PFSK-1 (cell line): ENCODE measurements at regions not wholly inside any gene's neighbourhood (a gene's known extent, or its start where the extent isn't known, plus 50 kb on each side); places are given as distances from the start of the nearest gene placed in this dataset.

Source experiments
- FOXP2 ChIP-seq: optimal IDR thresholded peaks from 2 replicates; pipeline ENCODE3; 2011; ENCODE audit warnings: borderline replicate concordance, control low read depth, inconsistent platforms; ENCODE audit not compliant: insufficient read depth; ENCODE audit errors: extremely low read length, extremely low read depth
- POLR2AphosphoS5 ChIP-seq: IDR thresholded peaks from 2 replicates; pipeline ENCODE4 v1.6.1; 2012; ENCODE audit warnings: low read depth, mild to moderate bottlenecking, control low read depth, low read length, moderate library complexity
- REST ChIP-seq, 2 experiments: IDR thresholded peaks; 2 replicates each; pipeline versions ENCODE4 v1.6.1 to v1.8.0; 2011 to 2012; ENCODE audit warnings: low read depth in 2 of 2, low read length in 2 of 2, control low read depth in 1 of 2, inconsistent platforms in 1 of 2, mild to moderate bottlenecking in 1 of 2, moderate library complexity in 1 of 2; ENCODE audit not compliant: insufficient read depth in 1 of 2
- SIN3A ChIP-seq: IDR thresholded peaks from 2 replicates; pipeline ENCODE4 v1.6.1; 2012; ENCODE audit warnings: mild to moderate bottlenecking, low read length, moderate library complexity, borderline replicate concordance; ENCODE audit not compliant: insufficient read depth
- TAF1 ChIP-seq: IDR thresholded peaks from 2 replicates; pipeline ENCODE4 v1.6.1; 2012; ENCODE audit warnings: low read length, control low read depth, borderline replicate concordance; ENCODE audit not compliant: insufficient read depth

GRCh38 chr7:41536873-41537665, 165.8 kb downstream of the INHBA start:
- TF ChIP-seq REST (IDR thresholded peaks at IDR 0.05; ENCODE audit: insufficient read depth in 1 of 2, low read depth in 2 of 2, low read length in 2 of 2) (no peak), SIN3A (no peak), POLR2AphosphoS5 (no peak), FOXP2 (no peak), TAF1 (no peak)

- no peak for TF ChIP-seq SIN3A
- TF ChIP-seq TAF1, result no peak
- no peak for TF ChIP-seq REST (IDR thresholded peaks at IDR 0.05; ENCODE audit: insufficient read depth in 1 of 2, low read depth in 2 of 2, low read length in 2 of 2)
- no peak for TF ChIP-seq FOXP2
- TF ChIP-seq POLR2AphosphoS5, result no peak
Observed at GRCh38 chr7:41536122-41536872, 166.6 kb downstream of the INHBA start.

- TF ChIP-seq SIN3A (no peak), REST (IDR thresholded peaks at IDR 0.05; ENCODE audit: insufficient read depth in 1 of 2, low read depth in 2 of 2, low read length in 2 of 2) (no peak), POLR2AphosphoS5 (no peak), FOXP2 (no peak), TAF1 (no peak)
Observed at GRCh38 chr7:41529831-41530230, 173.1 kb downstream of the INHBA start.

GRCh38 chr7:41524876-41525275, 178.0 kb downstream of the INHBA start:
- TF ChIP-seq REST (IDR thresholded peaks at IDR 0.05; ENCODE audit: insufficient read depth in 1 of 2, low read depth in 2 of 2, low read length in 2 of 2) (no peak), POLR2AphosphoS5 (no peak), FOXP2 (no peak), SIN3A (no peak)
